SK-MEL-5 (cell line): ENCODE measurements at regions not wholly inside any gene's neighbourhood (a gene's known extent, or its start where the extent isn't known, plus 50 kb on each side); places are given as distances from the start of the nearest gene placed in this dataset.
"Not testable (repeated sequence)": the region's sequence is repeated elsewhere in the genome, so short reads cannot be mapped to it uniquely, and the experiment has no call there.

ENCODE experiments used
- DNase-seq: peaks from one replicate; pipeline ENCODE4 v3.0.0-alpha.2; 2016; ENCODE audit warnings: low read depth, low spot score
- in situ Hi-C: cut with HindIII; loops from 2 replicates; pipeline ENCODE4 v1.10.0; 2016; ENCODE audit warnings: low sequenced_read_pairs, high pct_unique_total_duplicates, low pct_unique_long_range_greater_than_20kb

GRCh38 chr14:40248671-40249070 lies 816.4 kb upstream of the FBXO33 start:
- in situ Hi-C loops, result no loop called here
- no peak for DNase-seq

GRCh38 chr14:40240245-40240859 lies 808.1 kb upstream of the FBXO33 start:
- in situ Hi-C loops, result no loop called here
- no peak for DNase-seq

- no peak for DNase-seq
- in situ Hi-C loops, result no loop called here
Observed at GRCh38 chr14:40232302-40232701, 800.1 kb upstream of the FBXO33 start.

- in situ Hi-C loops, result no loop called here
- no peak for DNase-seq
Observed at GRCh38 chr14:40229676-40230075, 797.4 kb upstream of the FBXO33 start.

- in situ Hi-C loops, result no loop called here
- no peak for DNase-seq
Observed at GRCh38 chr14:40222996-40223395, 790.8 kb upstream of the FBXO33 start.

- in situ Hi-C loops, result no loop called here
- no peak for DNase-seq
Observed at GRCh38 chr14:40221428-40221827, 789.2 kb upstream of the FBXO33 start.

GRCh38 chr14:40219032-40219431 lies 786.8 kb upstream of the FBXO33 start:
- DNase-seq, result no peak
- in situ Hi-C loops, result no loop called here

GRCh38 chr14:40218282-40218941 lies 786.2 kb upstream of the FBXO33 start:
- no peak for DNase-seq
- in situ Hi-C loops, result no loop called here

- in situ Hi-C loops, result no loop called here
- DNase-seq, result no peak
Observed at GRCh38 chr14:40216976-40217375, 784.7 kb upstream of the FBXO33 start.

- in situ Hi-C loops, DNase-seq: not testable (repeated sequence)
Observed at GRCh38 chr14:40216408-40216807, 784.2 kb upstream of the FBXO33 start.

- no peak for DNase-seq
Observed at GRCh38 chr14:40213701-40214100, 781.5 kb upstream of the FBXO33 start.

GRCh38 chr14:40204441-40205175 lies 772.4 kb upstream of the FBXO33 start:
- no peak for DNase-seq
- in situ Hi-C loops, result no loop called here

More at GRCh38 chr14:40213701-40214100, 781.5 kb upstream of the FBXO33 start:
- in situ Hi-C loops, result no loop called here

- DNase-seq, result no peak
- in situ Hi-C loops, result no loop called here
Observed at GRCh38 chr14:40199101-40199500, 766.9 kb upstream of the FBXO33 start.

- in situ Hi-C loops, result no loop called here
- DNase-seq, result no peak
Observed at GRCh38 chr14:40197344-40197743, 765.1 kb upstream of the FBXO33 start.

- DNase-seq, result no peak
- in situ Hi-C loops, result no loop called here
Observed at GRCh38 chr14:40188006-40188405, 755.8 kb upstream of the FBXO33 start.

- in situ Hi-C loops, result no loop called here
- DNase-seq, result no peak
Observed at GRCh38 chr14:40164083-40164482, 731.9 kb upstream of the FBXO33 start.

- no peak for DNase-seq
- in situ Hi-C loops, result no loop called here
Observed at GRCh38 chr14:40139657-40140056, 707.4 kb upstream of the FBXO33 start.

- no peak for DNase-seq
- in situ Hi-C loops, result no loop called here
Observed at GRCh38 chr14:40133463-40133862, 701.2 kb upstream of the FBXO33 start.

GRCh38 chr14:40129159-40129558 lies 696.9 kb upstream of the FBXO33 start:
- in situ Hi-C loops, result no loop called here

More at GRCh38 chr14:40129159-40129558, 696.9 kb upstream of the FBXO33 start:
- DNase-seq, result no peak
